ENCODE measurements at regions not wholly inside any gene's neighbourhood (a gene's known extent, or its start where the extent isn't known, plus 50 kb on each side); places are given as distances from the start of the nearest gene placed in this dataset.

- no peak for TF ChIP-seq POLR2AphosphoS5 (IDR thresholded peaks at IDR 0.05; ENCODE audit: low read depth, low read length)
- no peak for TF ChIP-seq SIN3A (IDR thresholded peaks at IDR 0.05; ENCODE audit: borderline replicate concordance, insufficient read depth, low read length)
- no peak for TF ChIP-seq TAF1 (IDR thresholded peaks at IDR 0.05; ENCODE audit: borderline replicate concordance, insufficient read depth, low read length)
Measured at GRCh38 chr2:136222862-136223261, 104.9 kb upstream of the CXCR4 start.
